ENCODE measurements at regions not wholly inside any gene's neighbourhood (a gene's known extent, or its start where the extent isn't known, plus 50 kb on each side); places are given as distances from the start of the nearest gene placed in this dataset.
"Not testable (repeated sequence)": the region's sequence is repeated elsewhere in the genome, so short reads cannot be mapped to it uniquely, and the experiment has no call there.

- DNase-seq (ENCODE audit: low spot score): no peak
Observed at GRCh38 chr3:8136553-8136952, 365.1 kb upstream of the LMCD1 start.

GRCh38 chr3:8143186-8143585 lies 358.4 kb upstream of the LMCD1 start:
- no peak for DNase-seq (ENCODE audit: low spot score)

GRCh38 chr3:8145661-8146060 lies 356.0 kb upstream of the LMCD1 start:
- DNase-seq (ENCODE audit: low spot score): no peak

- DNase-seq (ENCODE audit: low spot score): no peak
Observed at GRCh38 chr3:8147711-8148110, 353.9 kb upstream of the LMCD1 start.

GRCh38 chr3:8152821-8153418 lies 348.7 kb upstream of the LMCD1 start:
- no peak for DNase-seq (ENCODE audit: low spot score)

- no peak for DNase-seq (ENCODE audit: low spot score)
Observed at GRCh38 chr3:8153800-8154199, 347.8 kb upstream of the LMCD1 start.

GRCh38 chr3:8154617-8155016 lies 347.0 kb upstream of the LMCD1 start:
- no peak for DNase-seq (ENCODE audit: low spot score)

GRCh38 chr3:8156138-8156537 lies 345.5 kb upstream of the LMCD1 start:
- no peak for DNase-seq (ENCODE audit: low spot score)

GRCh38 chr3:8156831-8157230 lies 344.8 kb upstream of the LMCD1 start:
- DNase-seq (ENCODE audit: low spot score): no peak

GRCh38 chr3:8157640-8158039 lies 344.0 kb upstream of the LMCD1 start:
- DNase-seq (ENCODE audit: low spot score): no peak

- no peak for DNase-seq (ENCODE audit: low spot score)
Observed at GRCh38 chr3:8164145-8164544, 337.5 kb upstream of the LMCD1 start.

GRCh38 chr3:8166014-8166413 lies 335.6 kb upstream of the LMCD1 start:
- DNase-seq (ENCODE audit: low spot score): no peak

GRCh38 chr3:8170971-8171508 lies 330.6 kb upstream of the LMCD1 start:
- DNase-seq (ENCODE audit: low spot score): no peak

- DNase-seq (ENCODE audit: low spot score): no peak
Observed at GRCh38 chr3:8173892-8174291, 327.7 kb upstream of the LMCD1 start.

- DNase-seq (ENCODE audit: low spot score): not testable (repeated sequence)
Observed at GRCh38 chr3:8176759-8177483, 324.7 kb upstream of the LMCD1 start.

GRCh38 chr3:8178516-8178915 lies 323.1 kb upstream of the LMCD1 start:
- DNase-seq (ENCODE audit: low spot score): not testable (repeated sequence)

- DNase-seq (ENCODE audit: low spot score): no peak
Observed at GRCh38 chr3:8182904-8183303, 318.7 kb upstream of the LMCD1 start.

GRCh38 chr3:8183627-8184026 lies 318.0 kb upstream of the LMCD1 start:
- DNase-seq (ENCODE audit: low spot score): no peak

- no peak for DNase-seq (ENCODE audit: low spot score)
Observed at GRCh38 chr3:8186213-8186612, 315.4 kb upstream of the LMCD1 start.

GRCh38 chr3:8187996-8188395 lies 313.6 kb upstream of the LMCD1 start:
- DNase-seq (ENCODE audit: low spot score): no peak

GRCh38 chr3:8189051-8189450 lies 312.6 kb upstream of the LMCD1 start:
- no peak for DNase-seq (ENCODE audit: low spot score)

- no peak for DNase-seq (ENCODE audit: low spot score)
Observed at GRCh38 chr3:8191406-8191805, 310.2 kb upstream of the LMCD1 start.

GRCh38 chr3:8197384-8197783 lies 304.2 kb upstream of the LMCD1 start:
- no peak for DNase-seq (ENCODE audit: low spot score)

GRCh38 chr3:8198605-8199004 lies 303.0 kb upstream of the LMCD1 start:
- DNase-seq (ENCODE audit: low spot score): no peak

All from H4 (cell line).